ENCODE measurements at regions not wholly inside any gene's neighbourhood (a gene's known extent, or its start where the extent isn't known, plus 50 kb on each side); places are given as distances from the start of the nearest gene placed in this dataset.
"Not testable (repeated sequence)": the region's sequence is repeated elsewhere in the genome, so short reads cannot be mapped to it uniquely, and the experiment has no call there.

DNA sequence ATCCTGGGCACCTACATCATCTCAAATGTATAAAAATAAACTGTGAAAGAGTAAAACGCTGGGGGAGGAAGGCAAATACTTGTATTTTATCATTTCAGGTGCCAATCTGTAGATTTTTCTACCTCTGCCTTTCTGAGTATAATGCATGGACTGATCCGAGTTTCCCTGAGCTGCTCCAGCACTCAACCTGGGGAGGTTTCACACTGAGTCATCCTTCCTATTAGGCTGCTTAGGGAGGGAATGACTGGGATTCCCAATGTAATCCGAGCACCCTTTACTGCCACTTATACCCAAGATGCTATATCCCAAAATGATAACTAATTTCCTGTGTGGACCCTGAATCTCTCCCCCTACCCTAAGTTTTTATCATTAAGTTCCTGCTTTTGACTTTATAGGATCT is 126.6 kb downstream of the HNRNPD start:
- no peak for DNase-seq

DNA sequence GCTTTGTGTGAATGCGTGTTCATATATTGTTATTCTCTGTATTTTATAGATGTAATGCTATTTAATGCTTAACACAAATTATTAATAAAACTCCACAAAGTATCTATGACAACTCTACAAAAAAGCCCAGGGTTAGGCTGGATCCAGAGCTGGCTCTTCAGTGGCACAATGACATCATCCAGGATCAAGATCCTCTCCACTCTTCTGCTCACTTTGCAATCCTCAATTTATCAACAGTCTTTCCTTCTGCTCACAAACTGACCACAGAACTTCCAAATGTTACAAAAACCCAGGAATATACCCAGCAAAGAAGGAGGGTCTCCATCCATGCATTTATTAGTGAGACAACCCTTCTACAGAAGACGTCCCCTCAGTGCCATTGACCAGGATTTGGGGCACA is 132.3 kb downstream of the HNRNPD start:
- no peak for DNase-seq

DNA sequence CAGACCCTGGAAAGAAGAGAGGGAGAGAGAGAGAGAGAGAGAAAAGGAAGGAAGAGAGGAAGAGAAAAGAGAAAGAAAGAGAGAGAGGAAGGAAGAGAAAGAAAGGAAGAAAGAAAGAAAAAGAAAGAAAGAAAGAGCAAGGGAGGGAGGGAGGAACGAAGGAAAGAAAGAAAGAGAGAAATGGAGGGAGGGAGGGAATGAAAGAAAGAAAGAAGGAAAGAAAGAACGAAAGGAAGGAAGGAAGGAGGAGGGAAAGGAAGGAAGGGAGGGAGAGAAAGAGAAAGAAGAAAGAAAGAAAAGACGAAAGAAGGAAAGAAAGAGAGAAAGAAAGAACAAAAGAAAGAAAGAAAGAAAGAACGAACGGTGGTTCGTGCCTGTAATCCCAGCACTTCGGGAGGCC is 133.4 kb downstream of the HNRNPD start:
- DNase-seq: no peak

DNA sequence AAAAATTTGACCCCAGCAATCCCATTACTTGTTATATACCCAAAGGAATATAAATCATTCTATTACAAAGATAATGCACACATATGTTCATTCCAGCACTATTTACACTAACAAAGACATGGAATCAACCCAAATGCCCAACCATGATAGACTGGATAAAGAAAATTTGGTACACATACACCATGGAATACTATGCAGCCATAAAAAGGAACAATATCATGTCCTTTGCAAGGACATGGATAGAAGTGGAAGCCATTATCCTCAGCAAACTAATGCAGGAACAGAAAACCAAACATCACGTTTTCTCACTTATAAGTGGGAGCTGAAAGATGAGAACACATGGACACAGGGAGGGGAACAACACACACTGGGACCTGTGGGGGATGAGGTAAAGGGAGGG is 136.6 kb downstream of the HNRNPD start:
- DNase-seq: not testable (repeated sequence)

DNA sequence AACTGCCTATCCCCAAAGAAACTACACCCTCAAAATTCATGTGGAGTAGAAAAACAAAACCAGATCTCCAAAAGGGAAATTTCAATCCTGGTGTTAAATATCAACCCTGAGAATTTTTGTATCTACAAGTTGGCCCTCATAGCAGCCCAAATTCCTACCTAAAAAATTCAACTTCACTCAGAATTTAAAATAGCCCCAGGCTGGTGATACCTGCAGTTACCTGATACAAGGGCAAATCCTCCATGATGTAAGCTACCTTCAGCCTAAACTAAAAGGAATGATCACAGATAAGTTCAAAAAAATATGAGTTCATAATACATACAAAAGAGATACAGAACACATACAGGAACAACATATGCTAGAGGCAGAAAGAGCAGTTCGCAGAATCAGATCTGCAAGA is 138.4 kb downstream of the HNRNPD start:
- DNase-seq: no peak

DNA sequence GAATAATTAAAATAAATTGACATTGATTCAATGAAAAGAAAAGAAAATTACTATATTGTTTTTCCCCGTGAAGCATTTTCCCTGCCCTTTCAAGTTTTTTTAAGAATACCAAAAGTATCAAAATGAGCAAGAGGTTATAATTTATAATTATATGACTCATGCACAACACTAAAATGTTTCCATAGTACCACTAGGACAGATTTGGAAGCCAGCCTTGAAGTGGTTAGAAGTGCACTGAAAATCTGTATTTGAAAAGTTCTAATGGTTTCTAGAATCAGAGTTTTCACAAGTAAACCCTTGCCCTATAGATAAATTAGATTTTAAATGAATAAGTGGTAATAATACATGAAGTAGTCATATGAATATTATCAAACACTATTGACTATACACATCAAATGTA is 140.9 kb downstream of the HNRNPD start:
- no peak for DNase-seq

DNA sequence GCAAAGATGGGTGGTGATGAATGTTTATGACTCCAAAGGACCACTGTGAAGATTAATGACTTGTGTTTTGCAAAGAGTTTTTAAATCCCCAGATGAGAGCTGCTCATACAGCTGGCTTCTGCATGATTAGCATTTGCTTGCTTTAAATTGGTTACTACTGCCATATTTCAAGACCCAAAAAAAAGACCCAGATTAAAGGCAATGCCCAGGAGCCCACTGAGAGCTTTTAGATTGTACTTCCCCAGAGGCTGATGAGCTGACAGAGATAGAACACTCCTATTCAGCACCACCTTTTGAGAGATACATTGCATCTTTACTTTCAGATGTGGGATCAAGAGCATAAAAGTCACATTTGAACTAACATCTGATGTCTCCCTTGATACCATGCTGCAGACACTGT is 142.0 kb downstream of the HNRNPD start:
- no peak for DNase-seq

DNA sequence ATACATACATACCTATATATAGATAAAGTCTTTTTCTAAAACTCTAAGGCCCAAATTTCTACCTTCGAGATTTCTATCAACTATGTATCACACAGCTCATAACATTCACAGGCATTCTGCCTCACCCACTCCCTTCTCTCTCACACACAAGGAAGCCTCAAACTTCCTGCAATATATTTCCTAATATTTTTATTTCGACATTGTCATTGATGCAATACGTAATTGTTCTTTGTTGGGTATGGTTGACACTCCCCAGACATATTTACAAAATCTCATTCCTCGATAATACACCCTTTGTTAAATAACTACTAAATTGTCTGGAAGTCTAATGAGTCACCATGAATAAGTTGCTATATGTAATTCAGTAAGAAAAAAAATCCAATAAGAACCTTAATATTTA is 143.5 kb downstream of the HNRNPD start:
- no peak for DNase-seq

DNA sequence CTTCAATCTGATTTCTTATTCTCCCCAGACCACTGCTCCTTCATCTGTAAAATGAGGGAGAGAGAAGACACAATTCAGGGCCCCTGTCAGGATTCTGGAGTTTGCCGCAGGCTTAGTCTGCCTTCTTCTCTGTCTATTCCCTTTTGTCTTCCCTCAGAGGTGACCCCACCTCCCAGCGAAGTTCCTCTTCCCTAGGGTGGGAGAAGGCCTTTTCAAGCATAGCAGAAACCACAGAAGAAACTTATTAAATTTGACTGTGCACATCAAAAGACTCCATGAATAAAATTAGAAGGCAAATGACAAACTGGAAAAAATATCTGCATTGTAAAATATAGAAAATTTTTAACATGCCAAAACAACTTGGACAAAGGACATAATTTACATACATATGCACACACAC is 148.8 kb downstream of the HNRNPD start:
- DNase-seq: no peak

DNA sequence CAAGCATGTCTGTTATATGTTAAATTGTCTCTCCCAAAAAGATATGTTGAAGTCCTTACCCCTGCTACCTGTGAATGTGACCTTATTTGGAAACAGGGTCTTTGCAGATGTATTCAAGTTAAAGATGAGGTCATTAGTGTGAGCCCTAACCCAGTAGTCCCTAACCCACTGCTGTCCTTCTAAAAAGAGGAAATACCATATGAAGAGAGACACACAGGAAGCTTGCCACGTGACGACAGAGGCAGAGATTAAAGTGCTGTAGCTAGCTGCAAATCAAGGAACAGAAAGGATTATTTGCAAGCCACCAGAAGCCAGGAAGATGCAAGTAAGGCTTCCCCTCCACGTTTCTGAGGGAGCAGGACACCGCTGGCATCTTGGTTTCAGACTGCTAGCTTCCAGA is 150.1 kb downstream of the HNRNPD start:
- peak; percentile 39 for DNase-seq

DNA sequence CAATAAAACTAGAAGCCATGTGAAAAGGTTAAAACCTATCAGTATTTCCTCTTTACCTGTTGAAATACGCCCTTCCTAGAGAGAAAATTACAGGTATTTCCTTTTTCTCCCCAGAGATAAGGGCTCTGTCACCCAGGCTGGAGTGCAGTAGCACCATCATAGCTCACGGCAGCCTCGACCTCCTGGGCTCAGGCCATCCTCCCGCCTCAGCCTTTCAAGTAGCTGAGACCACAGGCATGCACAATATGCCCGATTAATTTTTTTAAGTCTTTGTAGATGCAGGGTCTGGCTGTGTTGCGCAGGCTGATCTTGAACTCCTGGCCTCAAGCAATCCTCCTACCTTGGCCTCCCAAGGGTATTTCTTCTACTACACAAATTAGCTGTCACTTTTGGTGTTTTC is 154.4 kb downstream of the HNRNPD start:
- no peak for DNase-seq

DNA sequence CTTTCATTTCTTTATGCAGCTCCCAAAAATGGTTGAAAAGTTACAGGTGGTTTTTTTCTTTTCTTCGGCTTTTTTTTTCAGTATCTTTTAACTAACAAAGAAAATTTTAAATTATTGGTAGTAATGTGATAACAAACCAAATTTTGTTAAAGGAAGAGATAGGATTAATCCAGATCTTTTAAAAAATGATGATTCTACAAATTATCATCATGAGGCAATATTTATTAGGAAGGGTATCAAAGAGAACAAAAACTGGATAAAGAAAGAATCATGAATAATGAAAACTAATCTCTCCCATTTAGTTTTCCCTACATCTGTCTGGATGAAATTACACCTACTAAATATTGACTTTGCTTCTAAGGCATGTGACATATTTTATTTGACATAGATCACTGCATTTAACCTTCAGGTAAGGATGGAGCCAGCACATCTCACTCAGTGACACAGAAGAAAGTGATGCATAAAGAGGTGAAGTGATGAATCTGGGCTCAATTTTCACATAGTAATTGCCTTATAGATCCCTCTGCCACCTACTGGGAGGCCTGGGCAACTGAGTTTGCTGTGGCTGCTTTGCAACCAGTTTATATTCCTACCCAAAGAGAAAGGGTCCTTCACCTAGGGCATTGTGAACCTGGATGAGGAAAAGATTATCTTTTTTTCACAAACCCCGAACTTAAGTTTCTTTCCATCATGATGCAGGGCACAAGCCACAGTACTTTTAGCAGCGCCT is 155.6 kb downstream of the HNRNPD start:
- DNase-seq: no peak

DNA sequence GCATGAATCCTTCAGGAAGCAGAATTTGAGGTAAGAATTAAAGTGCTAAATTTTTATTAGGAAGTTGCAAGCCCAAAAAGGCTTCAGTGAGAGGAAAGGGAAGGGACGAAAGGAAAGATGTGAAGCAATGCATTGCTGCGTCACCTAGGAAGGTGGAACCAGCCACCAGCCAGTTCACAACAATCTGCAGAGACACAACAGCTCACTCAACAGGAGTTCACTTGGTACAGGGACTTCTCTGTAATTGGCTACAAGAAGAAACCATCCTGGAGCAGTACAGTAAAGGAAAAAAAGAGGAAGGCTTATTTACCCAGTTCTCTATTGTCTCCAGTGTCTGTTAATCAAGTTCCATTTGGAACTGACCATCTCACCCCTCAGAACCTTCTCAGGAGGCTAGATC is 157.6 kb downstream of the HNRNPD start:
- DNase-seq: no peak

DNA sequence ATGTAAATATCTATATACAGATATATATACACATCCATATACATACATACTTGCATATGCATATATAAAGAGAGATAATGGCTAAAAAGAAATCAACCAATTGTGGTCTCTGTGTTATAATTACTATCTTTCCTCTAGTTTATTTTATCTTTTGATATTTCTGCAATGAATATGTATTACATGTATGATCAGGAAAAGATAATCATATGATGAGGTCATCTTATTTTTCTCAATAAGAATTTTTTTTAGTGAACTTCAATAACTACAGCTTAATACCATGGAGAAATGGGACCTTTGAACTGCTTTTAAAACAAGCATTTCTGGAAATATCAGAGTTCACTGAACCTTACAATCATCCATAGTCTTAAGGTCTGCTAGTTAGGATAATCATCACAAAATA is 158.0 kb downstream of the HNRNPD start:
- no peak for DNase-seq

DNA sequence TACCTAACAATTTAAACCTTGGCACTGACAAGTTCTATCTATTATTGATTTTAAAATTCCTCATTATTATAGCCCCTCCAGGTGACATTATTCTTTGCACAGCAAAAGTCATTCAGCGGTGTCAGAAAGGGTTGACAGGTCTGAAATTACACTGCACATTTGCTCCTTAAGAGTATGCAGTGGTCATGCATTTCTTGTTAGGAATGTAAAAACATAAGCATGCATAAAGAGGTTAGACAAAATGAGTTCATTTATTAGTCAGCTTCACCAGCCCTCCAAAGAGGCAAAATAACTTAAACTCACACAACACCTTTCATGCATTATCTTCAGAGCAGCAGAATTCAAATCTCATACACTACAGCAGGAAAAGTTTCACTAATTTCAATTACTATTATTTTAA is 158.8 kb downstream of the HNRNPD start:
- no peak for DNase-seq

DNA sequence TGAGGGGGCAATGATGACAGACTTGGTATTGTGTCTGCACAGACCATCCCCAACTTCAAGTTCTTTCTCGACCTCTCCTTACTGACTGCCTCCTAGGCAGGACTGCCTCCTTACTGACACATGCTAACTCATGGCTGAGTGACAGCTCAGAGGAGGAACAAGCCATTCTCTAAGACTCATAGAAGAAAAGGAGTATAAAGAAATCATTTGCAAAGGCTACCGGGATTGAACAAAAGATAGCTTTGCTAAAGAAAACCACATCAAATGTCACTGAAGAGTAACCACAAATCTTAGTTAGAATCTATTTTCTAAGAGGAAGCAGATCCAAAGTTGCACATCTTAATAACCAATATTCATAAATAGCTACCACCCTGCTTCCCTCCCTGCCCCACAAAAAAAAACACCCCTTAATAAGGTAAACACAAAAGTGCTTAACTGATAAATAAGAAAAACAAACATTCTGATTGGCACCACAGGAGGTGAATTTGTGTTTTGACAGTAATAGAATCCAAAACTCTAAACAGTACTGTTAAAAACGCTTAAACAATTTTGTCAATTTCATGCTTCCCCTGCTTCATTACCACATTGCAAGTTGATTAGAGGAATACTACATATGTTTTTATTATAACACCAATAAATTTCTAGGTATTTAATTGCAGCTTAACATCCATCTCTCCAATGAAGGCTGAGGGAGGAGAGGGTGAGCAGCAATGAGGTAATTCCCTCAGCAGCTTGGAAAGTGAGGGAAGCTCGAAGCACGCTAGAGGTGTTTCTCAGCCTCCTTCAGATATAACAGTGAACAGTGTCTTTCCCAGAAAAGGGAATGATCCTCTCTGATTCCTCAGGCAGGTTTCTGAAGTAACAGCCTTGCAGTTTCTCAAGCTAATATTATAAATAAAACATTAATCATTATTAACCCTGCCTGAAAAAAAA is 160.0 kb downstream of the HNRNPD start:
- peak; percentile 44 for DNase-seq

DNA sequence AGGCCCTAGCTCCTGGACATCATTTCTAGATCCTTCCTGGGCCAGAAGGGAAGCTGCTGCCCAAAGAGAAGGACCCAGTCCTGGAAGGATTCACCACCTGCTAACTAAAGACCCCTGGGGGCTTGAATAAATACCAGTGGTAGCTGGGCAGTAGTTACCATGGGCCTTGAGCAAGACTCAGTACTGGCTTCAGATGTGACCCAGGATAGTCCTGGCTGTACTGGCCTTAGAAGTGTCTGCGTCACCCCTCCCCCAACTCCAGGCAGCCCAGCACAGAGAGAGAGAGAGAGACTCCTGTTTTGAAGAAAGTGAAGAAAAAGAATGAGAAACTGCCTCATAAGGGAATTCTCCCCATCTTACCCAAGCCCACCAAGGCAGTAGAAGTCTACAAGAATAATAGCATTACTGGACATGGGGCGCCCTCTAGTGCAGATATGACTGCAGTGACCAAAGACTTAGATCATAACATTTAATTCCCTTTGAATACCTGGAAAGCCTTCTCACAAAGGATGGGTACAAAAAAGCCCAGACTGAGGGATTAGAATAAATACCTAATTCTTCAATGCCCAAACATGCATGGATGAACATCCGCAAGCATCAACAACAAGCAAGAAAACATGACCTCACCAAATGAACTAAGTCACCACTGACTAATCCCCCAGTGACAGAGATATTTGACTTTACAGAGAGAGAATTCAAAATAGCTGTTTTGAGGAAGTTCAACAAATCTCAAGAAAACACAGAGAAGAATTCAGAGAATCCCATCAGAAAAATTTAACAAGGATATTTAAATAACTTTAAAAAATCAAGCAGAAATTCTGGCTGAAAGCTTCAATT is 171.8 kb downstream of the HNRNPD start:
- DNase-seq: peak; percentile 50

DNA sequence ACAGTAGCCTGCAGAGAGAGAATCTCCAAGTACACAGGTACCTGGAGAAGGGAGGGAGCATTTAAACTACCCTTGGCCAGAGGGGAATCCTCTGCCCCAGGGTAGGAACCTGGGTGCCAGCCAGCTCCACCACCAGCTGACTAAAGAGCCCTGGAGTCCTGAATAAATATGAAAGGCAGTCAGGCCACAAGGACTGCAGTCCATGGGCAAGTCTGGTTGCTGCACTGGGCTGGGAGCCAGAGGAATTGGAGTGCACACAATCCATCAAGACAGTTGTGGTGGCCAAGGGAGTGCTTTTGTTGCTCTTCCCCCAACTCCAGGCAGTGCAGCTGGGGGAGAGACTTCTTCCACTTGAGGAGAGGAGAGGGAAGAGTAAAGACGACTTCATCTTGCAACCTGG is 172.5 kb downstream of the HNRNPD start:
- no peak for DNase-seq

DNA sequence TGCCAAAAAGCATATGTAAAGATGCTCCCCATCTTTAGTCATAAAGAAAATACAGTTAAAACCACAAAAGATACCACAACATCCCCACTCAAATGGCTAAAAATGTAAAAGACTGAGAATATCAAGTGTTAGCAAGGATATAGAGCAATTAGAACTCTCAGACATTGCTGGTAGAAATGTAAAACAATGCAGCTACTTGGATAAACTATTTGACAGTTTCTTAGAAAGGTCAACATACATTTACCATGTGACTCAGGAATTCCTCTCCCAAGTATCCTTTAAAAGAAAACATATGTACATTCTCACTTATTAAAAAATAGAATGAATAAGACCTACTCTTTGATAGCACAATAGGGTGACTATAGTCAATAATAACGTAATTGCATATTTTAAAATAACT is 173.7 kb downstream of the HNRNPD start:
- no peak for DNase-seq

DNA sequence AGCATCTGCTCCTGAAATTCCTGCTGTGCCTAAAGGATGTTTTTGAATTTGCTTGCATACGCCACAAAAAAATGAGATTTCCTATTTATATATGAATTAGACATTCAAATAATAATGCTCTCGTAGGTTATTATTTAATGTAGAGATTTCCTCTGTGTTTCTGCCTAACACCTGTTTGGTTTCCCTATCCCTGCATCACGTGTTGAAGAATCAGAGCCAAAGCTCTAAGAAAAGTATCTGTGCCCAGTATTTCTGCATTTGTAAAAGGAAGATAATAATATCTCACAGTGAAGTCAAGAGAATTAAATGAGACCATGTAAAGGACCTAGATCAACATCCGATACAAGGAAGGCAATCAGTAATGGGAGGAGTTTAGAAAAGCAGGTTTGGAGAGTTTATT is 179.5 kb downstream of the HNRNPD start:
- DNase-seq: no peak

DNA sequence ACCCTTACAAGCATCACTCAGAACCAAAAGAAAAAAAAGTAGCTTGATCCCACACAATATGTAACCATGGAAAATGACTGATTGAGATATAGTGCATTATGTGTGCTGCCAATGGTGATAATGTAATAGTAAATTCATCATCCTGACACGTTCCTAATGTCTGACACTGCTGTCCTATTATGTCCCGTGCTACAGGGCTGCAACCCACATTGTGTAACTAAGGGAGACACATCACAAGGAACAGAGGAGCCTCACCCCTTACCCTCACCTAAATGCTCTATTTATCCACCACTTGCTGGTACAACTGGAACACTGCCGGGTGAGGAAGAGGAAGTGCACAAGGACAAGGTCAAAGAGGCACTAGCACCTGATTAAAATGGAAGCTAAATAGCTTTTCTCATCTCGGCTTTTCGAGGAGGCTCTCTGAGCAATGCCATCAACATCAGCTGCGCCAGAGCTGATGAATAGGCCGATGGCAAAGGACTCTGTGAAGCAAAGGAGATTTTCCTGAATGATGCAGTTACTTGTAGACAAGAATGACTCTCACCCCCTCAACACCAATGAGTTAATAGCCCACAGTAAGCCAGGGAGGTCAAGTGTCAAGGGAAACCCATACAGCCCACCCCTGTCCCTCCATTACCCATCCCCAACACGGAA is 181.6 kb downstream of the HNRNPD start:
- no peak for DNase-seq

DNA sequence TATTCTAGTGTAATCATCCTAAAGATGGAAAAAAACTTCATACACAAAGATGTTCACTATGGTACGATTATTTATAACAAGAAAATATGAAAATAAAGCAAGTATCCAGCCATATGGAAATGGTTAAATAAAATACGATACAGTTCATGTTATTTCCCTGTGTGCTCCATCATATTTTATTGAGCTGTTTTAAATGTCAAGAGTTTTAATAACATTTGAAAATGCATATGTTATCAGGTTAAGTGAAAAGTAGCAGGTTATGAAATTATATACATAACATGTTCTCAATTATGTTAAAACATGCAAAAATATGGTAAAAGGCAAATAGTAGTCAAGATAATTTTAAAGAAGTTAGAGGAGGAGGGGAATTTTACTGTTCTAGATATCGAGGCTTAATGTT is 192.0 kb downstream of the HNRNPD start:
- DNase-seq: no peak

DNA sequence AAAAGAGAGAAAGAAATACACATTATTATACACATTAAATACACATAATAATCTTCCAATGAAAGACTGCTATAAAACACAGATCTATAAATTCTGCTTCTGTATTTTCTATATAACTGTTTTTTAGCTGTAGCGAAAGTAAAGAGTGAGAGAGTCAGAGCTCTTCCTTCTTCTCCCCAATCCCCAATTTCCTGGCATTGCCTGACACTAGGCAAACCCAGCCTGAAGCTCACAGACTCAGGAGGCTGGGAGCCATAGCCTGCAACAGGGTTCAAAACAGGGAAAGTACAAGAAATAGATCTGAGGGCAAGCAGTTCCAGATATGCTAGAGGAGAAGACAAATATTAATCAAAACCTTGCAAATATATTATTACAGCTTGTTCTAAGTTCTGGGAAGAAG is 201.6 kb downstream of the HNRNPD start:
- DNase-seq: no peak
